A673 (cell line): ENCODE measurements at regions not wholly inside any gene's neighbourhood (a gene's known extent, or its start where the extent isn't known, plus 50 kb on each side); places are given as distances from the start of the nearest gene placed in this dataset.

Experiments
- BruUV-seq: library from RNA; stranded (reverse); fragments of 400-500 nt; replicated peaks from 2 replicates; lab custom pipeline; 2021; lab: Mats Ljungman, UMichigan
- CTCF ChIA-PET: fragments of 300-600 bp; sonication (Branson Sonifier 250); formaldehyde crosslinking; loops from one replicate; lab custom pipeline; 2022; ENCODE audit warnings: antibody characterized with exemption; lab: Charles Lee
- POLR2A ChIA-PET: fragments of 300-600 bp; sonication (Branson Sonifier 250); formaldehyde crosslinking; loops from one replicate; lab custom pipeline; 2022; ENCODE audit warnings: antibody characterized with exemption; ENCODE audit not compliant: low non-redundant PET; lab: Charles Lee
- DNase-seq: peaks from one replicate; pipeline ENCODE4 v3.0.0-alpha.2; 2015; ENCODE audit warnings: low spot score
- H3K27ac ChIP-seq: fragments of 200-600 bp; sonication (generic); 2 replicates; pipeline ENCODE4 v1.5.1; 2016; ENCODE audit warnings: mixed run types, low read depth, mild to moderate bottlenecking, mixed read lengths, antibody characterized with exemption, low read length; ENCODE audit not compliant: poor library complexity, severe bottlenecking
- H3K27me3 ChIP-seq: fragments of 200-600 bp; sonication (generic); replicated peaks from 2 replicates; pipeline ENCODE4 v1.6.1; 2017; ENCODE audit warnings: mixed run types, low read depth, mild to moderate bottlenecking, mixed read lengths, antibody characterized with exemption, low read length; ENCODE audit not compliant: insufficient read depth, poor library complexity
- H3K36me3 ChIP-seq: fragments of 200-600 bp; sonication (generic); 2 replicates; pipeline ENCODE4 v1.6.1; 2016; ENCODE audit warnings: mixed run types, mild to moderate bottlenecking, mixed read lengths, antibody characterized with exemption, low read length; ENCODE audit not compliant: insufficient read depth, poor library complexity, severe bottlenecking
- H3K4me1 ChIP-seq: fragments of 200-600 bp; sonication (generic); 2 replicates; pipeline ENCODE4 v1.6.1; 2017; ENCODE audit warnings: mixed run types, mild to moderate bottlenecking, mixed read lengths, antibody characterized with exemption, low read length; ENCODE audit not compliant: insufficient read depth, poor library complexity, severe bottlenecking
- H3K4me3 ChIP-seq: fragments of 200-600 bp; sonication (generic); 2 replicates; pipeline ENCODE4 v1.5.1; 2016; ENCODE audit warnings: low read depth, mixed run types, mild to moderate bottlenecking, mixed read lengths, low read length; ENCODE audit not compliant: poor library complexity, severe bottlenecking
- H3K9me3 ChIP-seq: fragments of 200-600 bp; sonication (generic); 2 replicates; pipeline ENCODE4 v1.6.1; 2016; ENCODE audit warnings: mixed run types, low read depth, mild to moderate bottlenecking, mixed read lengths, antibody characterized with exemption, low read length; ENCODE audit not compliant: poor library complexity, severe bottlenecking
- EZH2 ChIP-seq: fragments of 200-600 bp; sonication (generic); IDR thresholded peaks from 2 replicates; pipeline ENCODE4 v1.6.1; 2017; ENCODE audit warnings: borderline replicate concordance, low read depth, mild to moderate bottlenecking, mixed read lengths, antibody characterized with exemption, low read length; ENCODE audit not compliant: poor library complexity, severe bottlenecking
- intact Hi-C: fragments of 100-400 bp; cut with micrococcal nuclease; formaldehyde crosslinking; loops from one replicate; pipeline ENCODE4 v1.10.0; 2022; ENCODE audit not compliant: unreplicated experiment
- TF ChIP-seq, protein P1 (sequence below): fragments of 300-800, 200-600 bp; sonication (generic); conservative IDR thresholded peaks from 2 replicates; pipeline ENCODE4 v1.5.1; 2017; ENCODE audit warnings: low read depth, mild to moderate bottlenecking, antibody characterized with exemption, low read length, moderate library complexity, mixed read lengths

DNA sequence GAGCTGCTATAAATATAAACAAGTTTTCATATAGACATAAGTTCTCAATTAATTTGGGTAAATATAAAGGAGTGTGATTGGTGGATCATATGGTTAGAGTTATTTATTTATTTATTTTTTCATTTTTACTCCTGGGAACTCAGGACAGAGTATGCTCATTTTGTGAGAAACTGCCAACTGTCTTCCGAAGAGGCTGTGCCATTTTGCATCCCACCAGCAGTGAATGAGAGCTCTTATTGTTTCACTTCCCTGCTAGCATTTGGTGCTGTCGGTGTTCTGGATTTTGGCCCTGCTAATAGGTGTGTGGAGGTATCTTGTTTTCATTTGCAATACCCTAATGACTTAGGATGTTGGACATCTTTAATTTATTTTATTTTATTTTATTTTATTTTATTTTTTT is 50.4 kb upstream of the XPO1 start:
- intact Hi-C loops: no loop called here
- Histone ChIP-seq H3K36me3 (no peaks in the 10 kb centered on the region), H3K4me1 (no peaks in the 10 kb centered on the region), H3K4me3 (no peak overlapping the region), H3K27me3 (no peaks in the 10 kb centered on the region), H3K27ac (no peak overlapping the region), H3K9me3 (no peaks in the 10 kb centered on the region)
- ChIA-PET CTCF (no interaction called here), POLR2A (no interaction called here)
- no TSS peak for BruUV-seq
- DNase-seq: no peak
- TF ChIP-seq, protein P1, sequence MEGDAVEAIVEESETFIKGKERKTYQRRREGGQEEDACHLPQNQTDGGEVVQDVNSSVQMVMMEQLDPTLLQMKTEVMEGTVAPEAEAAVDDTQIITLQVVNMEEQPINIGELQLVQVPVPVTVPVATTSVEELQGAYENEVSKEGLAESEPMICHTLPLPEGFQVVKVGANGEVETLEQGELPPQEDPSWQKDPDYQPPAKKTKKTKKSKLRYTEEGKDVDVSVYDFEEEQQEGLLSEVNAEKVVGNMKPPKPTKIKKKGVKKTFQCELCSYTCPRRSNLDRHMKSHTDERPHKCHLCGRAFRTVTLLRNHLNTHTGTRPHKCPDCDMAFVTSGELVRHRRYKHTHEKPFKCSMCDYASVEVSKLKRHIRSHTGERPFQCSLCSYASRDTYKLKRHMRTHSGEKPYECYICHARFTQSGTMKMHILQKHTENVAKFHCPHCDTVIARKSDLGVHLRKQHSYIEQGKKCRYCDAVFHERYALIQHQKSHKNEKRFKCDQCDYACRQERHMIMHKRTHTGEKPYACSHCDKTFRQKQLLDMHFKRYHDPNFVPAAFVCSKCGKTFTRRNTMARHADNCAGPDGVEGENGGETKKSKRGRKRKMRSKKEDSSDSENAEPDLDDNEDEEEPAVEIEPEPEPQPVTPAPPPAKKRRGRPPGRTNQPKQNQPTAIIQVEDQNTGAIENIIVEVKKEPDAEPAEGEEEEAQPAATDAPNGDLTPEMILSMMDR: no peak
- TF ChIP-seq EZH2: no peak
